Suppressor macrophage treated with lipopolysaccharide for 4 hours (primary cell): ENCODE measurements at regions not wholly inside any gene's neighbourhood (a gene's known extent, or its start where the extent isn't known, plus 50 kb on each side); places are given as distances from the start of the nearest gene placed in this dataset.
A peak's percentile ranks its signal among the peaks of the same experiment; 100 is the strongest.

Source experiments
- DNase-seq: peaks from one replicate; pipeline ENCODE4 v3.0.0-alpha.2; 2020

DNA sequence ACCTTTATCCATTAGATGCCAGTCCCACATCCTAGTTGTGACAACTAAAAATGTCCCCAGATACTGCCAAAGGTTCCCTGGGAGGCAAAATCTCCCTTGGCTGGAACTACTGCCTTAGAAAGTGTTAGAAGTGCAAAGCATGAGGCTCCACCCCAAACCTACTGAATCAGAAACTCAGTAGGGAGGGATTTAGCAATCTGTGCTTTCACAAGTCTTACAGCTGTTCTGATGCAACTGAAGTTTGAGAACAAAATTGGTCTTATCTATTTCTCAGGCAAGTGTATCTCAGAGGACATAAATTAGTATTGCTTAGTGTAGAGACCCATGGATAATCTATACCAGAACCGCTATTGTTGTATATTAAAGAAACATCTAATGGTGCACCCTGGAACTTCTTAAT lies 70.2 kb downstream of the CLDN1 start:
- DNase-seq: peak; percentile 58

DNA sequence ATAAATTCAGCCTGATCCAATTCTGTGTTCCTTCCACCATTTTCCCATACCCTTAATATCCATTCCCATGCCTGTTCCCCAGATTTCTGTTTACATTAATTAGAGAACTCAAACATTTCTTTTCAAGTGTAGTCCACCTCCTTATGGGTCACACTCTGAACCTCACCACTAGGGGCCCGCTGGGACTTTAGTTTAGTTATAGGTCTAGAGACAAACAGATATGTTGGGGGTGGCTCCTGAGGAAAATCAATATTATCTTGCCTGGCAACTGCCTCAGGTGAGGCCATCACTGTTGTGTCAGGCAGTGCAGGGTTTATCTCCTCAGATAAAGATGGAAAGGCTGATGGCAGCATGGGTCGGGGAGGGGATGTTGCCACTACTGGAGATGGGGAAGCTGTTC lies 72.8 kb downstream of the CLDN1 start:
- DNase-seq: no peak

DNA sequence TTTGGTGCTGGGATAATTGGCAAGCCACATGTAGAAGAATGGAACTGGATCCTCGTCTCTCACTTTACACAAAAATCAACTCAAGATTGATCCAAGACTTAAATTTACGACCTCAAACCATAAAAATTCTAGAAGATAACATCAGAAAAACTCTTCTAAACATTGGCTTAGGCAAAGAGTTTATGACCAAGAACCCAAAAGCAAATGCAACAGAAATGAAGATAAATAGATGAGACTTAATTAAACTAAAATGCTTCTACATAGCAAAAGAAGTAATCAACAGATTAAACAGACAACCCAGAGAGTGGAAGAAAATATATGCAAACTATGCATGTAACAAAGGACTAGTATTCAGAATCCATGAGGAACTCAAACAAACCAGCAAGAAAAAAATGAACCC lies 80.1 kb downstream of the CLDN1 start:
- no peak for DNase-seq

DNA sequence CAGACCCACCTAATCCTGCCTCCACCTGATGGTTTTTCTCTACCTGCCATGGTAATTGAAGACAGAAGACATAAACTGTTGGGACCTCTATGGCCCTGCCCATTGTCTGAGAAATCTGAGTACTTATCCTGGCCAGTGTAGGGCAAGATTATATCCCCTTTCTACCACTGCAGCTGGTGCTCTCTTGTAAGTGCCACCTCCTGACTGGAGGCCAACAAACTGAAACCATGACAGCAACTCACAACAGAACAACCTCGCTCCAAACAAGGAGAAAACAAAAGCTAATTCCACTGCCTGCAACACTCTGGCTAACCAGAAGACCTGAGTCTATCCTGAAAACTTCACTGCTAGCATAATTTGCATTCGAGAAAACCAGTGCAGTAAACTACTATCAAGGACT lies 82.9 kb downstream of the CLDN1 start:
- DNase-seq: no peak

DNA sequence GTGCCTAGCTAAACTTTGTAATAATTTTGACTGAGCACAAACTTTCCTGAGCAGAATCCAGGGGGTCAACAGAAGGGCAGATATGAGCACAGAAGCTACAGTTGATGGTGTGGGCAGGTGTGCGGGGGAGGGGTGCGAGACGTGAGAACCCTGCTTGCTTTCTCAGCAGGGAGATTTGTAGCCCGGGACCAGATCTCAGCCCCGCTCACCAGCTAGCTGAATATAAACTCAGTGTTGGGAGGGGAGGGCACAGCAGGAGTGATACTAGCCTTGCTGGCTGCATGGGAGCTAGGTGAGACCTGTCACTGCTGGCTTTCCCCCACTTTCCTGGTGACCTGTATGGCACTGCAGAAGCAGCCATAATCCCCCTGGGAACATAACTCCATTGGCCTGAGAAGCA lies 83.4 kb downstream of the CLDN1 start:
- no peak for DNase-seq

DNA sequence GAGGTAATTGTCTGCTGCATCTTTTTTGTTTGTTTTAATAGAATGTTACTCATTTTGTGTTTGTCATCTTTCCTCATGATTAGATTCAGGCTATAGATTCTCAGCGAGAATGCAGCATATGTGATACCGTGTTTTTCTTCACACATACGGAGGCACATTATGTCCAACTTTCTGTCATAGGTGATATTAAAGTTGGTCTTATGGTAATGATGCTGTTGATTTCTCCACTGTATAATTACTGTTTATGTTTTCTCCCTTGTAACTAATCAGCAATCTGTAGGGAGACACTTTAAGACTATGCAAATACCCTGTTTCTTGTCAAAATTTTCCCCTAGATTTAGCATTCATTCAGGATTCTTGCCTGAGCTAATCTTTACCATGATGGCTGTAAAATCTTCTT lies 87.6 kb downstream of the CLDN1 start:
- no peak for DNase-seq

DNA sequence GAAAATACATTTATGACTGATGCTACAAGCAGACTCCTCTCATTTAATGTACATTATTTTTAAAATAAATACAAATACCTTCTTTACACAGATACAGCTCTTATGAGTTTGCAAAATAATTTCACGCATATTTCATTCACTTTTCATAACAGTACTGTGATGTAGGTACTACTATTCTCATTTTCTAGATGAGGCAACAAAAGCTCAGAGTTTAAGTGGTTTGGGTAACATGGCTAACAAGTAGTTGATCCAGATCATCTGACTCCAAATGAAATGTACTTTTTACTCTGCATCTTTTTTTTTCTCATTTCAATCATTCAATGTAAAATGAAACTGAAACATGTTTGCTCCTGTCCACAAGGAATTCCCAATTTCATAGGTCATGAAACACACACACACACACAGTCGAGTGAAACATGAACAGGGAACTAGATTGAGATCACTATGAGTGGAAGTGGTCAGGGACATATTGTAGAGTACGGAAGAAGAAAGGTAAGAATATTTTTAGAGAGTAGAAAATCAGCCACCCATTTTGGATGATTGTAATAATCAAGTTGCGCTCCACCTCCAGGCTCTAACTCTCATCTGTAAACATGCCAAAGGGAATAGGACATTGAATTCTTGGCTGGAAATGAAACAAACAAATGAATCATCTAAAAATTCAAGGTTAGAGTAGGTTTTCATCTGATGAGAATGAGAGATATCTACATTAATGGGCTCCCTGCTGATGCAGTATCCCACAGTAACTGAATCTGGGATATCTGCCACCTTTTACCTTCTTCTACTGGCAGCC lies 92.4 kb downstream of the CLDN1 start:
- DNase-seq: peak; percentile 80

DNA sequence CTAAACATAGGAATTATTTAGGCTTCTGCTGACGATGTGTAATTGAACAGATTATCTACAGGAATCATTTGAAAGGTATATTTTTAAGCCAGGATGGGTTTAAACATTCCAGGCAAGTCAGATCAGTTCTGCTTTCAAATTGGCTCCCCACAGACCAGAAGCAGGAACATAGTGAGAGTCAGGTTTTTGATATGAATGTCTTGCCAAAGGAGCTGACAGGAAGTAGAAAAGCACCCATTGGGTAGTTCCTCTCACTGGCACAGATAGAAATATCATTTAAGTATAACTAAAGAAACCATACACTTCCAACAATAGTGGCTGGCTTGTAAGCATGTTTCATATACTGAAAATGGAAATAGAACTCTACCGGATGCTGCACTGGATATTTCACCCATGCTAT lies 95.2 kb downstream of the CLDN1 start:
- peak; percentile 37 for DNase-seq

DNA sequence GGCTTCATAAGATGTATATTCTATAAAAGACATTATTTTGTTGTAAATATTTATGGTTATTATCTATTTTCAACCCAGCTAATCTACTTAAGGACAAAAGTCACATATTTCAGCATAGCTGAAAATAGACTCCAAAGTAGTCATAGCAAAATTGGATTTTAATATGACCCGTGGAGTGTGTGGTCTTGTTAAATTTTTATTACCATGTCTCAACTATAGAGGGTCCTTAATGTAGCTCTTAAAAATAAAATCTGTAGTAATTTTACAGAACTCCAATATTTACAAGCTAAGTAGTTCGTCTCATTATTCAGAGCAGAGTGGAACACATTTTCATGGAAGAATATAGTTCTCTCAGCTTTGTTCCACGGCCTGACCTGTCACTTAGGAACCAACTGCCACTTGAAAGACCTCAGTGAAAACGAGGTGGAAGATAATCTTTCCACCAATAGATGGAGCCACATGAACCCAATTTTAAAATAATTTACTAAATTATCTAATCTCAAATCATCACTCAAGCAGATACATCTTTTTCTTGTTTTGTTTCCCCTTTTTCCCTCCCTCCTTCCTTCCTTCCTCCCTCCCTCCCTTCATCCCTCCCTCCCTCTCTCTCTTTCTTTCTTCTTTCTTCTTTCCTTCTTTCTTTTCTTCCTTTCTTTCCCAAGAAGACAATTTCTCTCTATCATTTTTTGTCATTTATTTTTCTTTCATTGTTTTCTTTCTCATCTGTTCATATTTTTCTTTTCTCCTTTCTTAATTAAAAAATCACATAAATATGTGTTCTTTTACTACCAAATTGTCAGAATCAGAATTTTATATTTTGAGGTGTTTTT lies 97.2 kb downstream of the CLDN1 start:
- DNase-seq: peak; percentile 62

DNA sequence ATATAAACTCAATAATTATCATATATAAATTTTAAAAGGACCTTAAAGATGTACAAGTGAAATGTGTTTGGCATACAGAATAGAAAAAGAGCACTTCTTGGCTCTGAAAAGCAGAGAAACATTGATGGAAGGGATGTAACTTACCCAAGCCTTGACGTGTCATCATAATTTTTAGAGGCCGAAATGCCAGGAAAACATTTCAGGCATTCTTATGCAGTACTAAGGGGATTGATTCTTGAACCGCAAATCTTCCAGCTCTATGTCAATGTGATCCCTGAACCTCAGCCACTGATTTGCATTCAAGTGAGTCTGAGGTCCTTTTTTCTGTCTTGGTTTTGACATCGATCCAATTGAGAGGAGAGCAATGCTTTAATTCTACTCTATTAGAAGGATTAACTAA lies 97.8 kb downstream of the CLDN1 start:
- no peak for DNase-seq

DNA sequence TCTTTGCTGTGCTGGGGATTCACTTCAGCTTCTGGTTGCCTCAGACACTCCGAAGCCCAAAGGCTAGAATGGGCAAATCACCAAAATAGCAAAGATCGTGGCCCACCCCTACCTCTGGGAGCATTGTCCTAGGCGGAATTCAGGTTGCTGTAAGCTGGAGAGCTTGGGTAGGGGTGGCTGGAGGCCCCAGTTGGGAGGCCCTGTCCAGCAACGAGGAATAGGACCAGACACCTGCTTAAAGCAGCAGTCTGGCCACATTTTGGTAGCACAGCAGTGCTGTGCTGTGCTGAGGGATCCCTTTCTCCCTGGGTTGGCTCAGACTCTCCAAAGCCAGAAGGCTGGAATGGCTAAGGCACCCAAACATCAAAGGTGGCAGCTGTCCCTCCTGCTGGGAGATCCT lies 99.3 kb downstream of the CLDN1 start:
- DNase-seq: no peak

DNA sequence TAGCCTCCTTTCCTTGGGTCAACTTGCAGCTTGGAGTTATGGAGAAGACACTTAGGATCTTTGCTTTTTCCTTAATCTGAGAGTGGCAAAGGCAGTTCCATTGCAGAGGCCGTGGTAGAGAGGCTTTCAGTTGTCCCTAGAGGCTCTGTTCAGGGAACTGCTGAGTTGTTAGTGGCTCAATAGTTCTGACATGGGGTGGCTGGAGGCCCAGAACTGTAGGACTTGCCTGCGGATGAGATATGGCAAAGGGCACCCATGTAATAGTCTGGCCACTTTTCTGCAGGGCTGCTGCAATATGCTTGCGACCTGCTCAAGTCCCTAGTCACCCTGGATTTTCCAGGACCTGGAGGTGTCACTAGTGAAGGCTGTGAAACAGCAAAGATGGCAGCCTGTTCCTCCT lies 99.9 kb downstream of the CLDN1 start:
- DNase-seq: no peak

DNA sequence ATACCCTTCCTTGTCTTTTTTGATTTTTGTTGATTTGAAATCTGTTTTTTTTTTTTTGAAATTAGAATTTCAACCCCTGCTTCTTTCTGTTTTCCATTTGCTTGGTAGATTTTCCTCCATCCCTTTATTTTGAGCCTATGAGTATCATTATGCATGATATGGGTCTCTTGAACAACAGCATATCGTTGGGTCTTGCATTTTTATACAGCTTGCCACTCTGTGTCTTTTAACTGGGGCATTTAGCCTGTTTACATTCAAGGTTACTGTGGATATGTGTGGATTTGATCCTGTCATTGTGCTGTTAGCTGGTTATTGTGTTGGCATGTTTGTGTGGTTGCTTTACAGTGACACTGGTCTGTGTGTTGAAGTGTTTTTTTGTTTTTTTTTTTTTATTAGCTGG lies 99.7 kb upstream of the P3H2 start:
- no peak for DNase-seq

DNA sequence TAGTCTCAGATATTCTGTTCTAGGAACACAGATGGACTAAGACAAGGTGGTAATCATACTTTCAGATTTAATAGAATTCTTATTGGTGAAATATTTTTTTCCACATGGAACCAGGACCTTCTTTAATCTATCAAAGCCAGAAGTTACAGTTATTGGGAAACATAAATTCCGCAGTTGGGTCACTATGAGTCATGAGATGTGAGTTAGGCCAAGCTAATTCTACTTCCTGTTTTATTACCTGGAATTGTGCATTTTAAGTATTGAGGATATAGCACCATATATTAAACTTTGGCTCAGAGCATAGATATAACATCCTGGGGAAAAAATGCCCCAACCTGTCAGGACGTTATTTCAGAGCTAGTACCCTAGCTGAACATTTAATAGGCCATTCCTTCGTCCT lies 96.4 kb upstream of the P3H2 start:
- DNase-seq: peak; percentile 70

DNA sequence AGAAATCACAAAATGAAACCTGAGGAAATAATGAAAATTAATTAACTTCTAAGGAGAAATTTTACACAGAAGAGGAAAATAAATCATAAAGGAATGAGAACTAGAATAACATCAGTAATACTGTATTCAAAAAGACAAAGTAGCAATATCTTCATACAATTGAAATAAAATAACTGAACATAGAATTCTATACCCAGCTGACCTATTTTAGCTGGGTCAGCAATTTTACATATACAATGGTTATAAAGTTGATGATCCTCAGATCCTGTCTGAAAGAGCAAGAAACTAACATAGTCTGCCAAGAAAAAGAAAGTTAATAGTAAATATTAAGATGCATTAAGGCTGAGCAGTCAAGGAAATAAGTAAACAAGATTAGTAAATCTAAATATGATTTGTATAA lies 93.0 kb upstream of the P3H2 start:
- no peak for DNase-seq

DNA sequence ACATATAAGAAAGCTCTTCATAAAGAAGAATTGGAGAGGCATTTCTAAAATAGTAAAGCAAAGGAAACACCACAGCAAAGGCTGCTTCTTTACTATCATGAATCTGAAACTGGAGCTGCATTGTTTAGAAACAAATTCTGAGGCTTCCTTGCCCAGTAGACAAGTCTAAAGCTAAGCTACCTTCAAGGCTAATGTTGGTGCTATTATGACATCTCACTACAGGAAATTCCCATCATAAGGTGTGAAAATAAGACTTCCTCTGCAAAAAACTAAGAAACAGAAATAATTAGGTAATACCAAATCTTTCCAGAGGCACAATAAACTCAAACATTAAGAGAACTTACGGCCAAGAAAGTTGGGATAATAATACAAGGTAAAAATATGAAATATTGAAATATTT lies 89.9 kb upstream of the P3H2 start:
- DNase-seq: no peak

DNA sequence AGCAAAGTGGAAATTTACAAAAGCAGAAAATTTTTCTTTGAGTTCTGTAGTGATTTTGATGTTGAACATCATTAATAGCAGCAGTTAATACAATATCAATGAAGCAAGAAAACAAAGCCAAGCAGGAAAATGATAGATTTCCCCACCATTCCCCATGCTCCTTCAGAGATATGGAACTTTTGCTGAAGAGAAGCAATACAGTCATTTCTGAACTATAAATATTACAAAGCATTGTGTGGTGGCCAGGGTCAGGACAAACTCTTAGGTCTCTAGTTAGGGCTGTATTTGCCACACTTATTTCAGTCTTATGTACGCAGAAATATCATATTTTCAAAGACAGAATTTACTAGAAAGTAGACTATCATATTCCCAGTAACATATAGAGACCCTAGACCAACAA lies 88.8 kb upstream of the P3H2 start:
- no peak for DNase-seq

DNA sequence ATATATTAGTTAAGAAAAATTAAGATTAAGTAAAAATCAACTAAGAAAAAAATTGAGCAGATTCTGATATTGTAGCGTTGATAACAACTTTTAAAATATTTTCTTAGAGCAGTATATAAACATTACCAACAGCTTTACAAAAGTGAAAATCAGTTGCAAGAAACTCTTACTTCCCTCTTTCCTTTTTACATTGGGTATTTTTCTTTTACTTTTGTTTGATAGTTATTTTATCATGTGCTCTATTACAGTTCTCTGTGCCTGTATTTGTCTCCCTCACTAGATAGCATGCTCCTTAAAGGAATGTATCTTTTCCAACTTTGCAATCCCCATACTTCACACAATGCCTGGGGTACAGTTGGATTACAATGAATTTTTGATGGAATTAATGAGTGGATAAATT lies 87.5 kb upstream of the P3H2 start:
- DNase-seq: peak; percentile 37

DNA sequence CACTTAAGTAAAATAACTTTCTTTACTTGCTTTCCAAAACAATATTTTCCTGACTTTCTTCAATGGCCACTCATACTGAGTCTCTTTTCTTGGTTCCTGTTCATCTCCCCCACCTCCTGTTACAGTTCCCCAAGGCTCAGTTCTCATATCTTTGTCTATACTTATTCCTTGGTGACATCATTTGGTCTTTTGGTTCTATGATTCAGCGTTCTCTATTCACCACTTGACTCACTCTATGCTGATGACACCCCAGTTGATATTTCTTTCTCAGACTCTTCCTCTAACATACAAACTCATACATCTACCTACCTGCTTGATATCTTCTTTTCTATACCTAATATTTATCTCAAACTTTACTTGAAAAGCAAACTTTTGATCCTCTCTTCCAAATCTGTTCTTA lies 85.0 kb upstream of the P3H2 start:
- DNase-seq: peak; percentile 86

DNA sequence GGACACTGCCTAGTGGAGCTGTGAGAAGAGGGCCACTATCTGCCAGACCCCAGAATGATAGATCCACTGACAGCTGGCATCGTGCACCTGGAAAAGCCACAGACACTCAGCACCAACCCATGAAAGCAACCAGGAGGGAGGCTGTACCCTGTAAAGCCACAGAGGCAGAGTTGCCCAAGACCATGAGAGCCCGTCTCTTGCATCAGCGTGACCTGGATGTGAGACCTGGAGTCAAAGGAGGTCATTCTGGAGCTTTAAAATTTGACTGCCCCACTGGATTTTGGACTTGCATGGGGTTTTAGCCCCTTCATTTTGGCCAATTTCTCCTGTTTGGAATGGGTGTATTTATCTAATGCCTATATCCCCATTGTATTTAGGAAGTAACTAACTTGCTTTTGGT lies 83.5 kb upstream of the P3H2 start:
- DNase-seq: no peak

DNA sequence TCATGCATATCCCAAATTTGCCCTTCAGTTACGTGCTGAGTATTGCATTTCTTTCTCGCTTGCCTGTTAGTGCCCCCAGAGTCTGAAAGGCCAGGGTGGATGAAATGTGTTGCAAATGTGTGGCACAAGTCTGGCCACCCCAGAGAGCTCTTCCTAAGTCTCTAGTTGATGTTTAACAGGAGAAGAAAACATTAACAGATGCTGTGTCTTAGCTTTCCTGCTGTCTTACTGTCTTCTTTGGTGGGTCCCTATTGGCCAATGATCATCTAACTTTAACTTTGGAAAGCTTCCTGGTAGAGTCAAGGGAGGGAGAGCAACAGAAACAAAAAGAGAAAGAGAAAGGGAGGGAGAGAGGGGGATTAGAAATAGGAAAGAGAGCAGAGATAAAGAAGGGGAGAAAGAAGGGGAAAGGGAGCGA lies 76.7 kb upstream of the P3H2 start:
- DNase-seq: no peak

DNA sequence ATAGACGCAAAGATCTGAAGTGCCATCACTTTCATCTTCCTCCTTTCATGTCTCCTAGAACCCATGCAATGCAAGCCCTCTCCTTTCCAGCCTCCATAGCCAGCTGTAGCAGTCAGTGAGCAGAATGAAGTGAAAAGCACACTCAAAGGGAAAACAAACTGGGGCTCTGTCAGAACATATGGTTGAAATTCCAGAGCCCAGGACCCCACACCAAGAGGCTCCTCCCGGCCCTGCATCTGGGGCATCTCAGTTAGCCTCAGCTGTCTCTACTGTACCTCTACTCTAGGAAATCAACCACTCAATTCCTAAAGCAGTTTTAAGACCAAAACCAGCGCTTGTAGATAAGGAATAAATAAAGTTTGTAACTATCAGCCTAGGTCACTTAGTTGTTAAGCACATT lies 73.8 kb upstream of the P3H2 start:
- no peak for DNase-seq

DNA sequence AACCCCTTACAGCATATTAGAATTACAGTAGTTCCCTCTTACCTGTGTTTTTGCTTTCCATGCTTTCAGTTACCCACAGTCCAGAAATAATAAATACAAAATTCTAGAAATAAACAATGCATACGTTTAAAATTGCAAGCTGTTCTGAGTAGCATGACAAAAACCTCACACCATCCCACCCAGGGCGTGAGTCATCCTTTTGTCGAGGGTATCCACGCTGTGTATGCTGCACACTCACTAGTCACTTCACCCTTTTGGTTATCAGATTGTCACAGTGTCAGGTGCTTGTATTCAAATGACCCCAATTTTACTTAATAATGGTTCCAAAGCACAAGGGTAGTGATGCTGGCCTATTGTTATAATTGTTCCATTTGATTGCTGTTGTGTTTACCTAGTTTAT lies 72.5 kb upstream of the P3H2 start:
- no peak for DNase-seq

DNA sequence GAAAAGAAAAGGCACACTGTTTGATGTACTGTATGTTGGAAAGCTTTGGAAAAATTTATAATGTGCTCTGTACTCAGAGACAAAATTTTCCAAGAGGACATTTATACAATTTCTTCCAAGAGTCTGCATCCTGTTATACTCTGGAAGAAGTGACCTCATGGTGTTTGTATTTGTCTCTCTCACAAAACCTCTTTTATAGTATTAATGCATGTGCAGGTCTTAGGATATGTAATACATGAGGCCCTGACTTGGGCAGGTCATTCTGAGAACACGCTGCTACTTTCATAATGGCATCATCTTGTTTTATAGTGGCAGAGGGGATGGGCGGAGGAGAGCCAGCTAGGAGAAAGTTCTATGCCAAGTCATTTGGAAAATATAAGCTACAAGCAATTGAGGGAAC lies 72.0 kb upstream of the P3H2 start:
- no peak for DNase-seq

DNA sequence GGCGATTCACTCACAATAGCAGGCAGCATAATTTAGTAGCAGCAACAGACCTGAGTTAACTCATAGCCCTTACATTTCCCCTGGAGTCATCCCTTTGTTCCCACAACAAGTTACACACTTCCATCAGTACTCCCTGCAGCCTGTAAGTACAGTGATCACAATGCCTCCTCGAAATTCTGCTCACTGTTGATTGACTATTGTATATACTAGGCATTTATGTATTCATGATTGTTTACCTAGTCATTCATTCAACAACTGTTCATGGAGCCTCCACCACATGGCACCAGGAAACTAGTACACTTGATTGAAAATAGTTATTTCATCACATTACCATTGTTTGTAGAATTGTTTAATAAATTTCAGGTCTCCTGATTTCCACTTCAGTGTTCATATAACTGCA lies 71.4 kb upstream of the P3H2 start:
- no peak for DNase-seq
